NCI-H1105 treated with DMSO at 0.1 percent for 48 hours (cell line): ENCODE measurements at regions not wholly inside any gene's neighbourhood (a gene's known extent, or its start where the extent isn't known, plus 50 kb on each side); places are given as distances from the start of the nearest gene placed in this dataset.
"Not testable (repeated sequence)": the region's sequence is repeated elsewhere in the genome, so short reads cannot be mapped to it uniquely, and the experiment has no call there.

ENCODE experiments used
- DNase-seq: peaks from one replicate; lab custom pipeline; 2025; lab: John Stamatoyannopoulos, UW

GRCh38 chr10:9036711-9037204 lies 982.3 kb downstream of the GATA3 start:
- no peak for DNase-seq

GRCh38 chr10:9038146-9038714 lies 983.7 kb downstream of the GATA3 start:
- DNase-seq = no peak

- DNase-seq = no peak
Observed at GRCh38 chr10:9043466-9043865, 989.0 kb downstream of the GATA3 start.

GRCh38 chr10:9045311-9045710 lies 990.8 kb downstream of the GATA3 start:
- DNase-seq = no peak

- DNase-seq = no peak
Observed at GRCh38 chr10:9051328-9051974, 997.0 kb downstream of the GATA3 start.

- DNase-seq = no peak
Observed at GRCh38 chr10:9052767-9053166, 998.3 kb downstream of the GATA3 start.

- DNase-seq = no peak
Observed at GRCh38 chr10:9056521-9056920, 1002.0 kb downstream of the GATA3 start.

GRCh38 chr10:9057293-9057692 lies 1002.8 kb downstream of the GATA3 start:
- not testable (repeated sequence) for DNase-seq

GRCh38 chr10:9060314-9060713 lies 1005.8 kb downstream of the GATA3 start:
- DNase-seq = no peak

GRCh38 chr10:9061871-9062270 lies 1007.4 kb downstream of the GATA3 start:
- no peak for DNase-seq

- DNase-seq = no peak
Observed at GRCh38 chr10:9066152-9066551, 1011.7 kb downstream of the GATA3 start.

- DNase-seq = no peak
Observed at GRCh38 chr10:9068003-9068402, 1013.5 kb downstream of the GATA3 start.

GRCh38 chr10:9069136-9069535 lies 1014.6 kb downstream of the GATA3 start:
- DNase-seq = no peak

- no peak for DNase-seq
Observed at GRCh38 chr10:9075420-9075819, 1020.9 kb downstream of the GATA3 start.

- no peak for DNase-seq
Observed at GRCh38 chr10:9076066-9076465, 1021.6 kb downstream of the GATA3 start.

- no peak for DNase-seq
Observed at GRCh38 chr10:9081253-9081652, 1026.8 kb downstream of the GATA3 start.

GRCh38 chr10:9081961-9082360 lies 1027.5 kb downstream of the GATA3 start:
- DNase-seq = no peak

- no peak for DNase-seq
Observed at GRCh38 chr10:9091530-9092093, 1037.1 kb downstream of the GATA3 start.

- no peak for DNase-seq
Observed at GRCh38 chr10:9096288-9096687, 1041.8 kb downstream of the GATA3 start.

- no peak for DNase-seq
Observed at GRCh38 chr10:9097206-9097990, 1042.9 kb downstream of the GATA3 start.

- no peak for DNase-seq
Observed at GRCh38 chr10:9097991-9098306, 1043.5 kb downstream of the GATA3 start.

- no peak for DNase-seq
Observed at GRCh38 chr10:9102026-9102425, 1047.5 kb downstream of the GATA3 start.

GRCh38 chr10:9103301-9103700 lies 1048.8 kb downstream of the GATA3 start:
- no peak for DNase-seq
